ENCODE measurements at regions not wholly inside any gene's neighbourhood (a gene's known extent, or its start where the extent isn't known, plus 50 kb on each side); places are given as distances from the start of the nearest gene placed in this dataset.

DNA sequence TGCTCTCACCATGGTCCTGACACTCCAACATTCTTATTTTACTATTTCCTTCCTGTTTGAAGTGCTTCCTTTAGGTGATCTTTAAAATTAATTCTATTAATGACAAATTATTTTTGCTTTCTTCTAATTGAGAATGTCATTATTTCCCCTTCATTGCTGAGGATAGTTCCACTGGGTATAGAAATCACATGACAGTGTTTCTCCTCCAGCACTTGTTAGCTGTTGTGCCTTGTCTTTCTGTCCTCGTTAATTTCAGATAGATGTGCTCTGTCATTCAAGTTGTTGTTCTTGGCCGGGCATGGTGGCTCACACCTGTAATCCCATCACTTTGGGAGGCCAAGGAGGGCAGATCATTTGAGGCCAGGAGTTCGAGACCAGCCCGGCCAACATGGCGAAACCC lies 321.0 kb upstream of the RAB6C start:
- no peak for DNase-seq (ENCODE audit: low spot score in 2 of 2)
- peaks cover 0 to 7% (median 0%) of the 10 kb centered on the region in 4 donors for H3K9me3 ChIP-seq
- no peaks in the 10 kb centered on the region for H3K4me1 ChIP-seq
- H3K27me3 ChIP-seq = no peaks in the 10 kb centered on the region
- no peak overlapping the region for H3K27ac ChIP-seq
- H3K36me3 ChIP-seq = no peaks in the 10 kb centered on the region
- no peak overlapping the region for H3K4me3 ChIP-seq
- 95% methylated on average over 5 of the region's 5 CpGs for WGBS, 2 donors
- TF ChIP-seq, protein P1, sequence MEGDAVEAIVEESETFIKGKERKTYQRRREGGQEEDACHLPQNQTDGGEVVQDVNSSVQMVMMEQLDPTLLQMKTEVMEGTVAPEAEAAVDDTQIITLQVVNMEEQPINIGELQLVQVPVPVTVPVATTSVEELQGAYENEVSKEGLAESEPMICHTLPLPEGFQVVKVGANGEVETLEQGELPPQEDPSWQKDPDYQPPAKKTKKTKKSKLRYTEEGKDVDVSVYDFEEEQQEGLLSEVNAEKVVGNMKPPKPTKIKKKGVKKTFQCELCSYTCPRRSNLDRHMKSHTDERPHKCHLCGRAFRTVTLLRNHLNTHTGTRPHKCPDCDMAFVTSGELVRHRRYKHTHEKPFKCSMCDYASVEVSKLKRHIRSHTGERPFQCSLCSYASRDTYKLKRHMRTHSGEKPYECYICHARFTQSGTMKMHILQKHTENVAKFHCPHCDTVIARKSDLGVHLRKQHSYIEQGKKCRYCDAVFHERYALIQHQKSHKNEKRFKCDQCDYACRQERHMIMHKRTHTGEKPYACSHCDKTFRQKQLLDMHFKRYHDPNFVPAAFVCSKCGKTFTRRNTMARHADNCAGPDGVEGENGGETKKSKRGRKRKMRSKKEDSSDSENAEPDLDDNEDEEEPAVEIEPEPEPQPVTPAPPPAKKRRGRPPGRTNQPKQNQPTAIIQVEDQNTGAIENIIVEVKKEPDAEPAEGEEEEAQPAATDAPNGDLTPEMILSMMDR (IDR thresholded peaks at IDR 0.05) = no peak
- TF ChIP-seq EP300 (IDR thresholded peaks at IDR 0.05) (no peak), POLR2A (IDR thresholded peaks at IDR 0.05) (no peak)

DNA sequence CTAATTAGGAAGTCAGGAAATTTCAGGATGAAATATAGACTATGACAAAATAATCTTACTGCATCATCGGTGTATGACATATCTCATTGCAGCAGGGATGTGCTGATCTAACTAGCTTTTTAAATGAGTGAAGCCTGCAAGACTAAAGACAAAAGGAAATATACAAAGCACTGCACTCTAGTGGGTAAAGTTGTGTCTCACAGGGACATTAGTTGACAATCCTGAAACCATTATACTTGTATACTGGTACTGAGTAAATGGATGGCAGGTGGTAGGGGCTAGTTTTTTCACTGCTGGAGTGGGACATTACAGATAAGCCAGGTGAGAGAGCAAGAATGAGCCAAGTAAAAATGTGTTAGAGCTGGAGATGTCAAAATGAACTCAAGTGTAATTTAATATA lies 317.5 kb upstream of the RAB6C start:
- H3K27me3 ChIP-seq = no peaks in the 10 kb centered on the region
- H3K4me3 ChIP-seq = no peak overlapping the region
- no peaks in the 10 kb centered on the region for H3K36me3 ChIP-seq
- DNase-seq (ENCODE audit: low spot score in 2 of 2) = no peak
- TF ChIP-seq, protein P1 (IDR thresholded peaks at IDR 0.05) = no peak
- TF ChIP-seq POLR2A (IDR thresholded peaks at IDR 0.05) (no peak), EP300 (IDR thresholded peaks at IDR 0.05) (no peak)
- 77 to 90% methylated on average over 1 of the region's 1 CpG for WGBS, 2 donors
- no peaks in the 10 kb centered on the region for H3K4me1 ChIP-seq
- no peak overlapping the region for H3K27ac ChIP-seq
- H3K9me3 ChIP-seq = peaks cover 0 to 7% (median 0%) of the 10 kb centered on the region in 4 donors

DNA sequence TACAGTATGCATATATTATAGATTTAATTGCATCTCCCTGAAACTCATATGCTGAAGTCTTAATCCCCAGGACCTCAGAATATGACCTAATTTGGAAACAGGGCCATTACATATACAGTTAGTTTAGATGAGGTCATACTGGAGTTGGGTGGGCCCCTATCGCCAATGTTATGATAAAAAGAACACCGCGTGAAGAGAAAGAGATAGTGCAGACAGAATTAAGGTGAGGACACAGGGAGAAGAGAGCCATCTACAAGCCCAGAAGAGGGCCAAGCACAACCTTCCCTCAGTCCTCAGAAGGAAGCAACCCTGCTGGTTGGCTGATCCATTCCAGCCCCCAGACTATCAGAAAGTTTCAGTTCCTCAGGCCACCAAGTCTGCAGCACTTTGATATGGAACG lies 311.9 kb upstream of the RAB6C start:
- TF ChIP-seq POLR2A (IDR thresholded peaks at IDR 0.05) (no peak), EP300 (IDR thresholded peaks at IDR 0.05) (no peak)
- TF ChIP-seq, protein P1 (IDR thresholded peaks at IDR 0.05) = no peak

DNA sequence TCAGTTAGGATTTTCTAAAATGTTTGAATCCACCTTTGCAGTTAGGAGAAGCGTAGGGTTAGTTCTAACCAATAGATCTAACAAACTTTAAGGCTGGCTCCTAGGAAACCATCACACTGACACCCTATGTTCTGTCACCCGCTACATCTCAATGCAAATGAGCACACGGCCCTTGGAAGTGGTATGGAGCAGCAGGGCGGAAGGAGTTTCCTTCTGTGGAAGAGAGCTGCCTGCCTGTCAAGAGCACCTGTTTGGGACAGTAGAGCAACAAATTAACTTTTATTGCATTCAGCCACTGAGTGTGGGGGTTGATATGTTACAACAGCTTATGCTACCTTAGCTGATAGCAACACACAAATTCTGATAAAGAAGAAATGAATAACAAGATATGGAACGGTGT lies 306.9 kb upstream of the RAB6C start:
- WGBS, 2 donors = 86 to 88% methylated on average over 5 of the region's 5 CpGs
- no peak overlapping the region for H3K4me3 ChIP-seq
- no peak overlapping the region for H3K27ac ChIP-seq
- H3K27me3 ChIP-seq = no peaks in the 10 kb centered on the region
- no peak for TF ChIP-seq EP300 (IDR thresholded peaks at IDR 0.05)
- TF ChIP-seq, protein P1 (IDR thresholded peaks at IDR 0.05) = no peak
- no peak for TF ChIP-seq POLR2A (IDR thresholded peaks at IDR 0.05)
- H3K4me1 ChIP-seq = no peaks in the 10 kb centered on the region
- no peaks in the 10 kb centered on the region for H3K9me3 ChIP-seq
- no peaks in the 10 kb centered on the region for H3K36me3 ChIP-seq
- no peak for DNase-seq (ENCODE audit: low spot score in 2 of 2)

More for the DNA sequence above, 311.9 kb upstream of the RAB6C start:
- no peak for DNase-seq (ENCODE audit: low spot score in 2 of 2)
- no peaks in the 10 kb centered on the region for H3K4me1 ChIP-seq
- no peaks in the 10 kb centered on the region for H3K27me3 ChIP-seq
- H3K36me3 ChIP-seq = no peaks in the 10 kb centered on the region
- no peak overlapping the region for H3K27ac ChIP-seq
- 83 to 91% methylated on average over 4 of the region's 4 CpGs for WGBS, 2 donors
- H3K9me3 ChIP-seq = no peaks in the 10 kb centered on the region
- H3K4me3 ChIP-seq = no peak overlapping the region

DNA sequence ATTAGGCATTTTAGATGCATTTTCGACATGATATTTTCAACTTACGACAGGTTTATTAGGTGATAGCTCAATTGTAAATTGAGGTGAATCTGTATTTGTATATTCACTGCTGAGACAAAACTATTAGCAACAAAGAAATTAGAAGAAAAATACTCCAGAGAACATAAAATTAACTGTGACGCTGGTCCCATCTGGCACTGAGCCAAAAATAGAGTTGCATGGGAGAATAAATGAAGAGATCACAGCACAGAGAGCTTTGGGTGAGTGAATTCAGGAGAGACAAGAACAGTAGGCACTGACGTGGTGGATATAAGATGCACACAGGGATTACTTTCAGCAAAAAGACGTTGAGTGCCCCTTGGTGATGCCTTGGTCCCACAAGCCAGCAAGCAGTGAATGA lies 306.2 kb upstream of the RAB6C start:
- Histone ChIP-seq H3K4me3 (no peak overlapping the region), H3K4me1 (no peaks in the 10 kb centered on the region), H3K27me3 (no peaks in the 10 kb centered on the region), H3K27ac (no peak overlapping the region), H3K36me3 (no peaks in the 10 kb centered on the region), H3K9me3 (no peaks in the 10 kb centered on the region)
- 49 to 50% methylated on average over 5 of the region's 5 CpGs for WGBS, 2 donors
- TF ChIP-seq POLR2A (IDR thresholded peaks at IDR 0.05) = no peak
- TF ChIP-seq EP300 (IDR thresholded peaks at IDR 0.05) = no peak
- TF ChIP-seq, protein P1 (IDR thresholded peaks at IDR 0.05) = no peak
- no peak for DNase-seq (ENCODE audit: low spot score in 2 of 2)
